ENCODE measurements at regions not wholly inside any gene's neighbourhood (a gene's known extent, or its start where the extent isn't known, plus 50 kb on each side); places are given as distances from the start of the nearest gene placed in this dataset.

DNA sequence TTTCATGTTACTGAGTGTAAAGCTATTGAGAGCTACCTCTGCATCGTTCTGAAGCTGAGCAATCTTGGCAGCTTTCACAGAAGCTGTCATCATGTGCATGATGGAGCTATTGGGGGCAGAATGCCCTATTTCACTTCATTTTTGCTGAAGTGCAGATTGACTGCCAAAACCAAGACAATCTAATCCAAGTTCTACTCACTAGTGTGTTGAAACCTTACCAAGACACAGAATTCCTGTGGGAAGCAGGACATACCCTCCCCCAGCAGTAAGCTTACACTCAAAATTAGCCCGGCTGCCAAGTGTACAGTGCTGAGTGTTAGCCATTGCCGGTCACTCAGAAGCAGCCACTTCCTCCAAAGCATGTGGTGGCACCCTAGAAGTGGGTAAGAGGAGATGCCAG lies 177.3 kb upstream of the TENT5A start:
- no peaks in the 10 kb centered on the region for H3K36me3 ChIP-seq
- H3K27me3 ChIP-seq: no peaks in the 10 kb centered on the region
- no peaks in the 10 kb centered on the region for H3K4me1 ChIP-seq
- H3K9me3 ChIP-seq: no peaks in the 10 kb centered on the region
- DNase-seq (ENCODE audit: extremely low spot score): no peak
- 33% methylated on average over 1 of the region's 3 CpGs for WGBS
- intact Hi-C loops (cut with DNase I): no loop called here
- no peak overlapping the region for H3K4me3 ChIP-seq
- TF ChIP-seq POLR2AphosphoS5 (IDR thresholded peaks at IDR 0.05): no peak
- TF ChIP-seq, protein P1, sequence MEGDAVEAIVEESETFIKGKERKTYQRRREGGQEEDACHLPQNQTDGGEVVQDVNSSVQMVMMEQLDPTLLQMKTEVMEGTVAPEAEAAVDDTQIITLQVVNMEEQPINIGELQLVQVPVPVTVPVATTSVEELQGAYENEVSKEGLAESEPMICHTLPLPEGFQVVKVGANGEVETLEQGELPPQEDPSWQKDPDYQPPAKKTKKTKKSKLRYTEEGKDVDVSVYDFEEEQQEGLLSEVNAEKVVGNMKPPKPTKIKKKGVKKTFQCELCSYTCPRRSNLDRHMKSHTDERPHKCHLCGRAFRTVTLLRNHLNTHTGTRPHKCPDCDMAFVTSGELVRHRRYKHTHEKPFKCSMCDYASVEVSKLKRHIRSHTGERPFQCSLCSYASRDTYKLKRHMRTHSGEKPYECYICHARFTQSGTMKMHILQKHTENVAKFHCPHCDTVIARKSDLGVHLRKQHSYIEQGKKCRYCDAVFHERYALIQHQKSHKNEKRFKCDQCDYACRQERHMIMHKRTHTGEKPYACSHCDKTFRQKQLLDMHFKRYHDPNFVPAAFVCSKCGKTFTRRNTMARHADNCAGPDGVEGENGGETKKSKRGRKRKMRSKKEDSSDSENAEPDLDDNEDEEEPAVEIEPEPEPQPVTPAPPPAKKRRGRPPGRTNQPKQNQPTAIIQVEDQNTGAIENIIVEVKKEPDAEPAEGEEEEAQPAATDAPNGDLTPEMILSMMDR (IDR thresholded peaks at IDR 0.05): no peak
- no peak overlapping the region for H3K27ac ChIP-seq (replicated peaks in 1 of 4)

DNA sequence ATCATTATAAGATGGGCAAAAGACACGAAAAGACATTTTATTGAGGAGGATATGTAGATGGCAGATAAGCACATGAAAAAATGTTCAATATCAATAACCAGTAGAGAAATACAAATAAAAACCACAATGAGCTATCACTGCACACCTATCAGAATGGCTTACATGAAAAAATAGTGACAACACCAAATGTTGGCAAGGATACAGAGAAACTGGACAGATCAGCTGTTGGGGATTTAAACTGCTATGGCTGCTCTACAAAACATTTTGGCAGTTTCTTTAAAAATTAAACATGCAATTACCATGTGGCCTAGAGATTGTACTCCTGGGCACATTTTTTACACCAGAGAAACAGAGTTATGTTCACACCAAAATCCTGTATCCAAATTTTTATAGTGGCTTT lies 172.7 kb upstream of the TENT5A start:
- H3K4me1 ChIP-seq: no peaks in the 10 kb centered on the region
- WGBS: 97% methylated on average over 1 of the region's 1 CpG
- TF ChIP-seq POLR2A (IDR thresholded peaks at IDR 0.05; ENCODE audit: low read depth) (no peak), EP300 (IDR thresholded peaks at IDR 0.05) (no peak), POLR2AphosphoS5 (IDR thresholded peaks at IDR 0.05) (no peak)
- TF ChIP-seq, protein P1 (IDR thresholded peaks at IDR 0.05): no peak

DNA sequence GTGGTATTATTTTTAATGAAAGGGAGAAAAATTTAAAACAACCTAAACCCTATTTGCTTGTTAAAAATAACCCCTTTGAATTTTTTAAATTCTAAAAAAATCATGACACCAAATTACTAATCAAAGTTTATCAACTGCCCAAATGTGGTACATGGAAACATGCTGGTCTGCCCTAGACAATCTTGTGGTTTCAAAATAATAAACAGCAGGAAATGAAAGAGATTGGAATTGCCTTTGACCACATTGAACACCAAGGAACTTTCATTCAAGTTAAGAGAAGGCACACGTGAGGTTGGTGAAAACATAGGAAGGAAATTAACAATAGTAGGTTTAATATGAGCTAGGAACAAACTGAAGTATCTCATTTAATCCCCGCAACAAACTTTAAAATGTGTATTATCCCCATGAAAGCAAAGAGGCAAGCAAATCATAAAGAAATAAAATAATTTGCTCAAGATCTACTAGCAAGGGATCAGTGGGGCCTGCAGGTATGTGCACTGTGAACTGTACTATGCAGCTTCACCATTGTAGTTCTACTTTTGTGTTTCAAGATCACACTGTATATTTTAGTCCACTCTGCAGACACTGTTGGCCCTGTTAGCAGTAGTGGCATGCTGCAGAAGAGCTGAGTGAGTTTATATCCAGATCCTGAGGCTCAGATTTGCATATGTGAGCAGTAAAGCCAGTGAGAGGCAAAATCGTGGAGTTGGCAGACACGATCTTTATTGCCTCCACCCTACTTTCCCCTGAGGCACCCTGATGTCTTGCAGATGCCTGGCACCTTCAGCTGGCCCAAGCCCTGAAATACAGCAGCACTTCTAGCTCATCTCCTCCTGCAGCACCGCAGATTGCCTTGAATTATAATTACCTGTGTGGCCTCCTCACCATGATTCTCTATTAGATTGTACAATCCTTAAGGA lies 157.8 kb upstream of the TENT5A start:
- H3K27ac ChIP-seq (replicated peaks in 1 of 4): no peak overlapping the region
- H3K36me3 ChIP-seq: no peaks in the 10 kb centered on the region
- no peaks in the 10 kb centered on the region for H3K9me3 ChIP-seq
- 75% methylated on average over 5 of the region's 5 CpGs for WGBS
- H3K27me3 ChIP-seq: no peaks in the 10 kb centered on the region
- H3K4me1 ChIP-seq: peaks cover 0 to 14% (median 5%) of the 10 kb centered on the region in 4 donors
- intact Hi-C loops (cut with DNase I): no loop called here
- no peak overlapping the region for H3K4me3 ChIP-seq
- TF ChIP-seq EP300 (IDR thresholded peaks at IDR 0.05) (no peak), POLR2A (IDR thresholded peaks at IDR 0.05; ENCODE audit: low read depth) (no peak), POLR2AphosphoS5 (IDR thresholded peaks at IDR 0.05) (no peak)
- TF ChIP-seq, protein P1 (IDR thresholded peaks at IDR 0.05): no peak
- DNase-seq (ENCODE audit: extremely low spot score): no peak

More for the DNA sequence above, 172.7 kb upstream of the TENT5A start:
- DNase-seq (ENCODE audit: extremely low spot score): no peak
- no peaks in the 10 kb centered on the region for H3K36me3 ChIP-seq
- intact Hi-C loops (cut with DNase I): no loop called here
- H3K4me3 ChIP-seq: no peak overlapping the region
- H3K27ac ChIP-seq (replicated peaks in 1 of 4): no peak overlapping the region
- H3K27me3 ChIP-seq: no peaks in the 10 kb centered on the region
- peaks cover 0 to 8% (median 0%) of the 10 kb centered on the region in 4 donors for H3K9me3 ChIP-seq

DNA sequence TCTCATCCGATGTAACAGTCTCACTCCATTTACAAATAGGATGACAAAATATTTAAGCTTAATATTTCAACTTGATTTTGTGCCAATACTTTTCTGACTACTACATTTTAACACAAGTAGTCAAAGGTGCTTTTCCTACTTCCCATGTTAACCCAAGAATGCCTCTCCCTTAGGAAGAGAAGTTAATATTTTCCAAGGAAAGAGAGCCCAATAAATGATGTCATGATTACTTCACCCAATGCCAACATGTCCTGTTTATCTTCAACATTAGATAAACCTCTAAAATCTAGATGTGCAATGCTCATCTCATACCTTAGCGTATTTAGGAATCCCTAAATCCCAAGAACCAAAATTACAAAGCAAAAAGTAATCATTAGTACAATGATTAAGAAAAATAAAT lies 156.7 kb upstream of the TENT5A start:
- no peaks in the 10 kb centered on the region for H3K36me3 ChIP-seq
- H3K9me3 ChIP-seq: no peaks in the 10 kb centered on the region
- TF ChIP-seq, protein P1 (IDR thresholded peaks at IDR 0.05): no peak
- TF ChIP-seq POLR2AphosphoS5 (IDR thresholded peaks at IDR 0.05): no peak
- no peak for TF ChIP-seq POLR2A (IDR thresholded peaks at IDR 0.05; ENCODE audit: low read depth)
- no peak for TF ChIP-seq EP300 (IDR thresholded peaks at IDR 0.05)
- peaks cover 0 to 14% (median 5%) of the 10 kb centered on the region in 4 donors for H3K4me1 ChIP-seq
- no peak overlapping the region for H3K4me3 ChIP-seq
- no peak for DNase-seq (ENCODE audit: extremely low spot score)
- intact Hi-C loops (cut with DNase I): no loop called here
- no peak overlapping the region for H3K27ac ChIP-seq (replicated peaks in 1 of 4)
- H3K27me3 ChIP-seq: no peaks in the 10 kb centered on the region
- 85% methylated on average over 2 of the region's 2 CpGs for WGBS
